ENCODE measurements at regions not wholly inside any gene's neighbourhood (a gene's known extent, or its start where the extent isn't known, plus 50 kb on each side); places are given as distances from the start of the nearest gene placed in this dataset.

DNA sequence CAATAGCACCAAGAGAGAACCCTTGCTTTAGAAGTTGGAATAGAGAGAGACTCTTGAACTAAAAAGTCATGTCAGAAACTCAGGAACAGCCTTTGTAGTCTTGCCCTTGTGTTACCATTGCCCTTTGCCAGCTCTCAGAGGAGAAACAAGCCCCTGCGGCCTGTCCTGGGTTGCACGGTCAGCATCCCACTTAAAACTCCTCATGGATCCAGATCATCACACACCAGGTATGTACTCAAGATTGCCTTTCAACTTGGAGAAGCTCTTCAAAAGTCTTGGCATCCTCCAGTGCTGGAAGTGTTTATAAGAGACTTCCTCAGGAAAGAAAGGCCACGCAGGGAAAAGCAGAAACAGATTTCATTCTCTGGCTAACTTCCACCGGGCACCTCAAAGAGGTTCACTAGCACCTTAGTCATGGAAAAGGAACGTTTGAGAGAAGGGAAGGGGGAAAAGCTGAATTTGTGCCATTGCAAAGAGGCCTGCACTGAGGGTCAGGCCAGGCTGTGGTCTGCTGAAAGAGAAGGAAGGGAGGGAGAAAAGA lies 594.2 kb downstream of the MED13L start:
- CTCF ChIA-PET = no interaction called here

More for the DNA sequence above, 594.2 kb downstream of the MED13L start:
- Histone ChIP-seq H4K20me1 (ENCODE audit: insufficient read depth) (no peaks in the 10 kb centered on the region), H3K27ac (ENCODE audit: low read depth, low read length) (no peak overlapping the region), H3K4me2 (ENCODE audit: low read length) (no peak overlapping the region), H3K27me3 (ENCODE audit: insufficient read depth, low read length) (no peaks in the 10 kb centered on the region), H3K9ac (ENCODE audit: low read length) (no peak overlapping the region), H3K36me3 (ENCODE audit: control insufficient read depth in 1 of 2, insufficient read depth in 2 of 2, low read length in 2 of 2) (no peaks in the 10 kb centered on the region), H2AFZ (ENCODE audit: low read depth, low read length, poor library complexity, severe bottlenecking) (no peak overlapping the region), H3K4me3 (replicated peaks in 1 of 2; ENCODE audit: low read depth in 1 of 2, low read length in 2 of 2) (no peak overlapping the region), H3K9me2 (ENCODE audit: insufficient read depth) (no peaks in the 10 kb centered on the region), H3K79me2 (ENCODE audit: insufficient read depth, low read length) (no peaks in the 10 kb centered on the region), H3K9me3 (ENCODE audit: control insufficient read depth in 1 of 2, insufficient read depth in 1 of 2, low read depth in 1 of 2, low read length in 2 of 2) (no peaks in the 10 kb centered on the region), H3K4me1 (ENCODE audit: control insufficient read depth in 1 of 2, insufficient read depth in 2 of 2, low read length in 2 of 2) (no peaks in the 10 kb centered on the region)
- ChIA-PET RAD21 (ENCODE audit: low non-redundant PET in 1 of 2, low total read pairs in 2 of 2, uncharacterized antibody in 2 of 2, unreplicated experiment in 2 of 2) (no interaction called here), POLR2A (no interaction called here)
- intact Hi-C loops (cut with micrococcal nuclease) = no loop called here
- BruUV-seq (replicated peaks) = no TSS peak
- TF ChIP-seq ZNF274 (IDR thresholded peaks at IDR 0.05; ENCODE audit: low read depth, low read length) (no peak), CEBPB (IDR thresholded peaks at IDR 0.05; ENCODE audit: low read depth) (no peak), JUND (IDR thresholded peaks at IDR 0.05) (no peak), SIN3A (IDR thresholded peaks at IDR 0.05; ENCODE audit: low read depth) (no peak), TCF7L2 (IDR thresholded peaks at IDR 0.05; ENCODE audit: borderline replicate concordance, extremely low read depth, insufficient read depth, insufficient read length) (no peak), YY1 (IDR thresholded peaks at IDR 0.05; ENCODE audit: extremely low read depth, insufficient replicate concordance, low read depth, low read length) (no peak), EZH2phosphoT487 (IDR thresholded peaks at IDR 0.05; ENCODE audit: borderline replicate concordance) (no peak), RAD21 (IDR thresholded peaks at IDR 0.05; ENCODE audit: low read depth) (no peak)
- TF ChIP-seq, protein P1, sequence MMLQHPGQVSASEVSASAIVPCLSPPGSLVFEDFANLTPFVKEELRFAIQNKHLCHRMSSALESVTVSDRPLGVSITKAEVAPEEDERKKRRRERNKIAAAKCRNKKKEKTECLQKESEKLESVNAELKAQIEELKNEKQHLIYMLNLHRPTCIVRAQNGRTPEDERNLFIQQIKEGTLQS (IDR thresholded peaks at IDR 0.05) = no peak
- TF ChIP-seq, protein P2, sequence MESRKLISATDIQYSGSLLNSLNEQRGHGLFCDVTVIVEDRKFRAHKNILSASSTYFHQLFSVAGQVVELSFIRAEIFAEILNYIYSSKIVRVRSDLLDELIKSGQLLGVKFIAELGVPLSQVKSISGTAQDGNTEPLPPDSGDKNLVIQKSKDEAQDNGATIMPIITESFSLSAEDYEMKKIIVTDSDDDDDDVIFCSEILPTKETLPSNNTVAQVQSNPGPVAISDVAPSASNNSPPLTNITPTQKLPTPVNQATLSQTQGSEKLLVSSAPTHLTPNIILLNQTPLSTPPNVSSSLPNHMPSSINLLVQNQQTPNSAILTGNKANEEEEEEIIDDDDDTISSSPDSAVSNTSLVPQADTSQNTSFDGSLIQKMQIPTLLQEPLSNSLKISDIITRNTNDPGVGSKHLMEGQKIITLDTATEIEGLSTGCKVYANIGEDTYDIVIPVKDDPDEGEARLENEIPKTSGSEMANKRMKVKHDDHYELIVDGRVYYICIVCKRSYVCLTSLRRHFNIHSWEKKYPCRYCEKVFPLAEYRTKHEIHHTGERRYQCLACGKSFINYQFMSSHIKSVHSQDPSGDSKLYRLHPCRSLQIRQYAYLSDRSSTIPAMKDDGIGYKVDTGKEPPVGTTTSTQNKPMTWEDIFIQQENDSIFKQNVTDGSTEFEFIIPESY (IDR thresholded peaks at IDR 0.05; ENCODE audit: extremely low read depth, insufficient replicate concordance, low read length) = no peak
- TF ChIP-seq, protein P3, sequence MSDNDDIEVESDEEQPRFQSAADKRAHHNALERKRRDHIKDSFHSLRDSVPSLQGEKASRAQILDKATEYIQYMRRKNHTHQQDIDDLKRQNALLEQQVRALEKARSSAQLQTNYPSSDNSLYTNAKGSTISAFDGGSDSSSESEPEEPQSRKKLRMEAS (IDR thresholded peaks at IDR 0.05) = no peak
- TF ChIP-seq, protein P4, sequence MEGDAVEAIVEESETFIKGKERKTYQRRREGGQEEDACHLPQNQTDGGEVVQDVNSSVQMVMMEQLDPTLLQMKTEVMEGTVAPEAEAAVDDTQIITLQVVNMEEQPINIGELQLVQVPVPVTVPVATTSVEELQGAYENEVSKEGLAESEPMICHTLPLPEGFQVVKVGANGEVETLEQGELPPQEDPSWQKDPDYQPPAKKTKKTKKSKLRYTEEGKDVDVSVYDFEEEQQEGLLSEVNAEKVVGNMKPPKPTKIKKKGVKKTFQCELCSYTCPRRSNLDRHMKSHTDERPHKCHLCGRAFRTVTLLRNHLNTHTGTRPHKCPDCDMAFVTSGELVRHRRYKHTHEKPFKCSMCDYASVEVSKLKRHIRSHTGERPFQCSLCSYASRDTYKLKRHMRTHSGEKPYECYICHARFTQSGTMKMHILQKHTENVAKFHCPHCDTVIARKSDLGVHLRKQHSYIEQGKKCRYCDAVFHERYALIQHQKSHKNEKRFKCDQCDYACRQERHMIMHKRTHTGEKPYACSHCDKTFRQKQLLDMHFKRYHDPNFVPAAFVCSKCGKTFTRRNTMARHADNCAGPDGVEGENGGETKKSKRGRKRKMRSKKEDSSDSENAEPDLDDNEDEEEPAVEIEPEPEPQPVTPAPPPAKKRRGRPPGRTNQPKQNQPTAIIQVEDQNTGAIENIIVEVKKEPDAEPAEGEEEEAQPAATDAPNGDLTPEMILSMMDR (IDR thresholded peaks at IDR 0.05 in 2 of 3, conservative IDR thresholded peaks at IDR 0.05 in 1 of 3; ENCODE audit: borderline replicate concordance in 1 of 3, insufficient read depth in 1 of 3, low read depth in 2 of 3, low read length in 2 of 3) = no peak
- no peak for ATAC-seq
- DNase-seq (ENCODE audit: low read depth, low spot score) = no peak

Data from HCT116 (cell line).